NCI-H345 treated with DMSO at 0.1 percent for 48 hours (cell line): ENCODE measurements at regions not wholly inside any gene's neighbourhood (a gene's known extent, or its start where the extent isn't known, plus 50 kb on each side); places are given as distances from the start of the nearest gene placed in this dataset.

Experiments
- DNase-seq: peaks from one replicate; lab custom pipeline; 2025; ENCODE audit not compliant: unreplicated experiment; lab: John Stamatoyannopoulos, UW

DNA sequence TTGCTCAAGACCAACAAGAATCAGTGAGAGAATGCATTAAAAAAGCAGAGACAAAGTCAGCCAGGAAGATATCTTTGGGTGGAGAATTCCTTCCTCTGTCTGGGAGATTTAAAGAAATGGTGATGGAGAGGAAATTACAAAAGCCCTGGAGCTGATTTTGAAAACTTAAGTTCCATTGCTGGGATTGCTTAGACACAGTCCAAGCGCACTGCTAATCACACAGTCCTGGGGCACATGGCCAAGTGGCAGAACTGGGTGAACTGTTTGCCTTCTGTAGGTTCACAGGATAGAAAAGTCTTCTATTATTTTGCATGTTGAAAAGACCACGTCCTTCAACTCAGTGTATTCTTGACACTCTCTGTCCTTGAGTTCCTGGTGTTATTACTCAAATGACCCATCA is 284.9 kb upstream of the FBXL7 start:
- DNase-seq, result no peak

DNA sequence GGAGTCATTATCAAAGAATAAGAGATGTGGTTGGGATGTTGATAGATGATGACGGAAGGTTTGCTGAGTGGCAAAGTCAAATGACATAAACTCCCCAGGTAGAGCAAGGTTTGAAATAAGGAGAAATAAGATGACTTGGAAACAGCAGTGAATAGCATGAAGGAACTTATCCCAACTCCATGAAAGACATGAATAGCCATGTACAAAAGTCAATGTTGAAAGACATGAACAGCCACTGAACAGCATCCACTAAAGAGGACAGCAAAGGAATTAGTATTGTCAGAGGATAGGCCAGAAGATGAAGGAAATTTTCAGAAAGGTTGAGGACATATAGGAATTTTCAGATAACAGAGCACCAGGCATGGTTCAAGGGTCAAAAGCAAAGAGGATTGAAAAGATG is 286.0 kb upstream of the FBXL7 start:
- no peak for DNase-seq

GRCh38 chr5:15209053-15209762 is 290.8 kb upstream of the FBXL7 start:
- DNase-seq, result no peak

DNA sequence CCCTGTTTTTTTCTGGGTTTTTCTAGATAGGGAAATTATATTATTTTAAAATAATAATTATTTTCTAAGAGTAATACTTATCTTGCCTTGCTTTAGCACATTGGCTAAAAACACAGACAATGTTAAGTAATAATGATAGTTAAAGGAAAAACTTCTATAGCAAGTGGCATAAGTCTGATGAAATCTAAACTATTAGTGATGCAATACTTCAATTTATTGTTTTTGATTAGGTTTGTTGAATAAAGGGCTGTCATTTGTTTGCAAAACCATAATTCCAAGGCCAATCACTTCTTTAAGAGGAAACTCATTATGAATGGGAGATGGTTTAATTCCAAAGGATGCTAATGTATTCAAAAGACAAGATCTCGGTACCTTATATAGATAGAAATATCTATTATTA is 293.8 kb upstream of the FBXL7 start:
- DNase-seq, result no peak

- DNase-seq, result no peak
Measured at GRCh38 chr5:15203376-15203775, 296.6 kb upstream of the FBXL7 start.

DNA sequence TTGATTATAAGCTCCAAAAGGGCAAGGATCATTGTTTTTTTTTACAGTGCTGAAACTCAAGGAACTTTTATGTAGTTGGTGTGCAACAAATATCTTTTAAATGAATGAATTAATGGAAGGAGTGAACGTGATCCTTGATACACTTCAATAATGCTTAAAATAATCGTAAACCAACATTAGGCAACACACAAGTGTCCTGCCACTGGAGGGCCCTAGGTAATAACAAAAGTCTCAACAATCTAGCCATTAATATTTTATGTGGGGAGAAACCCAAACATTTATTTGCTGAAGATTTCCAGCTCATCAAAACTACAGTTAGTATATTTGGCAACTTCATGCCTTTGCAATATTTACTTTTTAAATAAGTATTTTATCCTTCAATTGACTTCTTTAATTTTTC is 309.0 kb upstream of the FBXL7 start:
- DNase-seq, result no peak

DNA sequence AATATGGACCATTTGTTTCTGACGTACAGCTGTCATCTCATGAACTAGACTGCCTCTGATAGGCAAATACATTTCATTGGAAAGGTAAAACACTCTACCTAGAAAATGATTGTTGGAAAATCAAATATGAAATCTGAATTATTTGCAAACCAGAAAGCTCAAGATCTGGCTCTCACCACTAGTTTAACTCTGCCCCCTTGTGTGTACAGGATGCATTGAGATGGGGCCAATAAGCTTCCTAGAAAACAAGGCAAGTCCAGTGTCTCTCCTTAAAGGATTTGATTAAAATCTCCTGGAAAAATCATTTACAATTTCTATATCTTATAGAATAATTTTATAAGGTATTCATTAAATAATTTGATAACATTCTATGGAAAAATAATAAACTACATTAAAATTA is 311.9 kb upstream of the ANKH start:
- DNase-seq, result no peak

- no peak for DNase-seq
Measured at GRCh38 chr5:15170173-15170572, 298.6 kb upstream of the ANKH start.

- DNase-seq, result no peak
Measured at GRCh38 chr5:15168358-15168757, 296.8 kb upstream of the ANKH start.

DNA sequence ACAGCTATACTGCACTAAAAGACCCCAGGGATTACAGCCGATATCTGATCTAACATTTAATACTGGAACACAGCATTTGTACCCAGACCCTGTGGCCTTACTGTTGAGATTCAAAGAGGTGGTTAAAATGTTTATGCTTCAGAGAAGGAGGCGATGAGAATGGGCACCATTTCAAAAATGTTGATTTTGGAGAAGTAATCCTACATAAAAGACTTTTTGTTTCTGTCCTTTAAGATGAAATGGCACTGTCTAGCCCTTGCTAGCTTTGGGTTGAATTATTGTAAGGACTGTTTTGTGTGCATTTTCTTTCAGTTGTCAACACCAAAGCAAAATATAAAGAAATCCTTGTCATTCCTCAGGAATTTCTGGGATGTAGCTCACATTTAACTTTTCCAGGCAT is 288.5 kb upstream of the ANKH start:
- no peak for DNase-seq

GRCh38 chr5:15159606-15160005 is 288.0 kb upstream of the ANKH start:
- no peak for DNase-seq

- DNase-seq, result no peak
Measured at GRCh38 chr5:15142458-15142857, 270.9 kb upstream of the ANKH start.

GRCh38 chr5:15137414-15137813 is 265.8 kb upstream of the ANKH start:
- DNase-seq, result no peak

DNA sequence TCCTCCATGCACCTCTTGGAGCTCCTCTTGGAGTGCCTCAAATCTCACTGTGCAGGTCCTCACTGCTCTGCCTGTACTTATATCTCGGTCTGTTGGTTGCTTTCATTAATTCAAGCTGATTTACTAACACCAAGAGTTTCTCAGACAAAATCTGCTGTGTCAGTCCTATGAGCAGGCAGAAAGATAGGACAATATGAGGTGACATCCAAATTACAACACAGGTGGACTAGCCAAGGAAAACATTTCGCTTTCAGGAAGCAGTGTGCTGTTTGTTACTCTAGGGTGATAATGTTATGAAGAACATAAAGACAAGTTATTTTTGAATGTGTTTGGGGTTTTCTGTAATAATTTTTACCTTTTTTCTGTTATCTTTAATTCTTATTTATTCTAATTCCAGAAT is 264.1 kb upstream of the ANKH start:
- no peak for DNase-seq

GRCh38 chr5:15133456-15133965 is 261.9 kb upstream of the ANKH start:
- DNase-seq, result no peak

GRCh38 chr5:15132816-15133405 is 261.3 kb upstream of the ANKH start:
- no peak for DNase-seq

- DNase-seq, result no peak
Measured at GRCh38 chr5:15131909-15132308, 260.3 kb upstream of the ANKH start.

DNA sequence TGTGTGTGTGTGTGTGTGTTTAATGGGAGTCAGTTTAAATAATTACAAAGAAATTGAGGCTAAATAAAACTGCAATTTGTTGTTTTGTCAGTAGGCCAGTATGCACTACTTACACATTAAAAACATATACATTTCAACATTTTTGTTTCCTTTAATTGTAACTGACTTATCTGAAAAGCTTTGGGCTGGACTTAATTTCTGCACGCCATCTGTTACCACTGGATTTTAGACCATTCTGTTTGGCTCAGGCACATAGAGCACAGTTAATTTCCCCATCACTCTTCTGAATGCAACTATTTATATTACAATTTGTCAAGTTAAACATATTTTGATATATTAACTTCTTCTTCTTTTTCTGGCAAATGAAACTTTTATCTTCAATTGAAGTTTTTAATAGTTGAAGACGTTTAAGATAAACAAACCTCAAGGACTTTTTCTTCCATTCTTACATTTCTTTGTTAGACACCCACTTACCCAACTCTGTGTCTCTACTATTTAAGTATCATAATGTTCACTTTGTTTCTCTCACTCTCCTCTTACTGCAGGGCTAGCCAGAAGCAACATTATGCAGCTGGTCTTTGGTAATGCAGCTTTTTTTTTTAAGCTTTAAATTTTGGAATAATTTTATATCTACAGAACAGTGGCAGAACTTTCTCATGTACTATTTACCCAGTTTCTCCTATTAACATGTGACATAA is 253.4 kb upstream of the ANKH start:
- DNase-seq, result no peak

- DNase-seq, result no peak
Measured at GRCh38 chr5:15124461-15124860, 252.9 kb upstream of the ANKH start.

GRCh38 chr5:15117688-15118087 is 246.1 kb upstream of the ANKH start:
- DNase-seq, result no peak

DNA sequence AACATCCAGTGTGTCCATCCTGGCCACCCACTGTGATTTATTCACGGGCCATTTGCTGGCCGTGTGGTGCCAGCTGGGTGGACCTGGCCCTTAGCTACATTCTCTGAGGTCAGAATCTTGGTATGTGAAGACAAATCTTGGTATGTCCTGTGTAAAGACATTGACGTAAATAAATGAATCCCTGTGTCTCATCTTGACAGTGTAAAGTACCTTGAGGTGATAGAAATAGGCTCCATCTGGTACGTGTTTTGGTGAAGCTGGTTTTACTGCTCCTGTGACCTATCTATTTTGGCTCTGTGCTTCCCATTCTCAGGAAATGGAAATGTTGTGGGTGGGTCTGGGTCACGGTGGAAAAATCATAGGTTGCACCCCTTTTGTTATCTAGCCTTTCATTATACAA is 245.4 kb upstream of the ANKH start:
- no peak for DNase-seq

DNA sequence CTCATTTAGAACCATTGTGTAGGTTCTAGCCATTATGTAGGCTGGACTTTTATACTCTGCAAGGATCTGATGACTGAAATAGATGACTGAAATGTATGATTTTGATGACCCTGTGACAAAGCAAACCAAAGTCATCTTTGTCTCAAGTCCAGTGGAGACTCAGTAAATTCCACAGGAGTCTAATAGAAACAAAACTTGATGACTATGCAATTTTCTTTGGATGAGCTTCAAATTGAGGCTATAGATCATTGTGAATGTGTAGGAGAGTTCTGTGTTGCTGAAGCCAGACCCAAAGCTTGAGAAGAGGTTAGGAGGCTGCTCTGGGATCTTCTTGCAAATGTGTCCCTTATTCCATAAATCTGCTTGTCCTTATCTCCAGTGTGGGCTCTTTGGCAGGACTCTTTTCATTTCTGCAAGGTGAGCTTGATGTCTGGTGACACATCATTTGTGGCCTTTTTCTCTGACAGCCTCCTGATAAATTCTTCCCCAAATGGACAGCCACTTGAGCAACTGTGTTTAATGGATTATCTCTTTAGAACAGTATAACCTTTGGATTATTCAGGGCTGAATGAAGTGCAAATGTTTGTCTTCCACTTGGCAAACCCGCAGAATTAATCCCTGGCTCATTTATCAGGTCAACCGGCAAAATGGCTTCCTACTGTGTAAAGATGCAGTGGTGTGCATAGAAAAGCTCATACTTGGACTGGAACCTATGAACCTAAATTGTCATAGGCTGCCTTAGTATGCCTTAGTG is 235.1 kb upstream of the ANKH start:
- DNase-seq, result no peak
